Omental fat pad (tissue), 3 donors: ENCODE measurements at regions not wholly inside any gene's neighbourhood (a gene's known extent, or its start where the extent isn't known, plus 50 kb on each side); places are given as distances from the start of the nearest gene placed in this dataset.
"Not testable (repeated sequence)": the region's sequence is repeated elsewhere in the genome, so short reads cannot be mapped to it uniquely, and the experiment has no call there.

ENCODE experiments used
- ATAC-seq: fragments of 150-250 bp; one replicate; pipeline ENCODE4 v1.9.1; 2016; ENCODE audit warnings: mild to moderate bottlenecking, moderate library complexity; ENCODE audit not compliant: low FRiP score
- DNase-seq: peaks from one replicate; pipeline ENCODE4 v3.0.0-alpha.2; 2019; ENCODE audit warnings: low spot score
- CTCF ChIP-seq, 3 donors: fragments of 450-650 bp; IDR thresholded peaks; one replicate each; pipeline ENCODE4 v1.5.1; 2016 to 2017; ENCODE audit warnings: antibody characterized with exemption in 3 of 3, mild to moderate bottlenecking in 3 of 3, moderate library complexity in 2 of 3

GRCh38 chr12:126268222-126268621 is 1203.0 kb downstream of the AACS start:
- ATAC-seq (no peak), DNase-seq (no peak)
- no peak for TF ChIP-seq CTCF (IDR thresholded peaks at IDR 0.05)

DNA sequence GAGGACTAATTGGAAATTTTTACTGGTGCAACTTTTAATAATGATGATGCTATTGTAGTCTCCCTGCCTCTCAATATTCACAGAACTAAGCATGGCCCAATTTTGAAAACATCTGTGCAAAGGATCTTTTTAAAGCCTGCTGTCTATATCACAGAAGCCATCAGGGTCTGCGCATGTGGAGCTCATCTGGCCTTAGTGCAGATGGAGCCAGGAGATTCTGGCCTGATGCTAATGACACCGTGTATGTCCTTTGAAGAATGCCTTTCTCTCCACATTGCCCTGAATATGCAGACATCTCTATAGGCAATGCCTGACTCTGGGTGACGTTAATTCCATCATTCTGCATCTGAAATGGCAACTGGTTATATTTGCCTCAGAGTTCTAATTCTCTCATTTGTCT is 1205.9 kb downstream of the AACS start:
- ATAC-seq, result no peak
- no peak for DNase-seq
- no peak for TF ChIP-seq CTCF (IDR thresholded peaks at IDR 0.05)

GRCh38 chr12:126282691-126283090 is 1217.5 kb downstream of the AACS start:
- TF ChIP-seq CTCF (IDR thresholded peaks at IDR 0.05), result no peak
- ATAC-seq (no peak), DNase-seq (no peak)

GRCh38 chr12:126286203-126286602 is 1221.0 kb downstream of the AACS start:
- ATAC-seq (no peak), DNase-seq (no peak)
- TF ChIP-seq CTCF (IDR thresholded peaks at IDR 0.05), result no peak

GRCh38 chr12:126290456-126290855 is 1225.2 kb downstream of the AACS start:
- DNase-seq (no peak), ATAC-seq (no peak)
- TF ChIP-seq CTCF (IDR thresholded peaks at IDR 0.05), result no peak

DNA sequence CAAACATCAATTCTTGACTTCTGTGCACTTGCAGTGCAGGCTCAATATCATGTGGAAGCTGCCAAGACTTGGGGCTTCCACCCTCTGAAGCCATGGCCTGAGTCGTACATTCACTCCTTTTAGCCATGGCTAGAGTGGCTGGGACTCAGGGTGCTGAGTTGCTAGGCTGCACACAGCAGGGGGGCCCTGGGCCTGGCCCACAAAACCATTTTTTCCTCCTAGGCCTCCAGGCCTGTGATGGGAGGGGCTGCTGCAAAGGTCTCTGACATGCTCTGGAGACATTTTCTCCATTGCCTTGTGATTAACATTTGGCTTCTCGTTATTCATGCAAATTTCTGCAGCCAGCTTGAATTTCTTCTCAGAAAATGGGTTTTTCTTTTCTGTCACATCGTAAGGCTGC is 1226.8 kb downstream of the AACS start:
- not testable (repeated sequence) for DNase-seq, ATAC-seq

DNA sequence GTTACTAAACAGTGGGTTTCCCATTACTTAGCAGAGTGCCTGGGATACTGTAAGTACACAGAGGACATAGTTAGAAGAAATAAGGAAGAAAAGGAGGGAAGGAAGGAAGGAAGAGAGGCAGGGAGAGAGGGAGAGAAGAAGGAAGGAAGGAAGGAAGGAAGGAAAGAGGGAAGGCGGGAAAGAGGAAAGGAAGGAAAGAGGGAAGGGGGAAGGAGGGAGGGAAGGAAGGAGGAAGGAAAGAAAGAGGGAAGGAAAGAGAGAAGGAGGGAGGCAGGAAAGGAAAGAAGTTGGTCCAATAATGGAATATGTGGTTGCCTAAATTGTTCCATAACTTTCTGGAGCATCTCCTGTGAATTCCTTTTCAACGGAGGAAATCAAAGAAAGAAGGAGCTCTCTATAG is 1230.4 kb downstream of the AACS start:
- ATAC-seq, result no peak

More for the DNA sequence above, 1230.4 kb downstream of the AACS start:
- no peak for TF ChIP-seq CTCF (IDR thresholded peaks at IDR 0.05)
- DNase-seq, result no peak
